B cell (primary cell): ENCODE measurements at regions not wholly inside any gene's neighbourhood (a gene's known extent, or its start where the extent isn't known, plus 50 kb on each side); places are given as distances from the start of the nearest gene placed in this dataset.

Experiments used
- ATAC-seq: fragments of 200-7000 bp; cut with Tn5 transposase; one replicate; pipeline ENCODE4 v1.10.0; 2021; ENCODE audit warnings: low read depth, mild to moderate bottlenecking, moderate number of reproducible peaks, moderate library complexity
- CTCF ChIA-PET: fragments of 350-600 bp; sonication (Branson Sonifier 250); formaldehyde crosslinking; loops from one replicate; lab custom pipeline; 2021; ENCODE audit warnings: antibody characterized with exemption, inconsistent platforms; lab: Charles Lee
- POLR2A ChIA-PET: fragments of 350-600 bp; sonication (Branson Sonifier 250); formaldehyde crosslinking; loops from one replicate; lab custom pipeline; 2021; ENCODE audit warnings: antibody characterized with exemption; lab: Charles Lee
- DNase-seq: peaks from one replicate; pipeline ENCODE4 v3.0.0; 2013
- H2AFZ ChIP-seq: 2 replicates; pipeline ENCODE4 v1.6.1; 2012; ENCODE audit warnings: mild to moderate bottlenecking, low read depth, low read length; ENCODE audit not compliant: insufficient read depth, poor library complexity, severe bottlenecking
- H3K27ac ChIP-seq, 2 donors: 1 replicate in 1 of 2; 2 replicates in 1 of 2; pipeline ENCODE4 v1.5.1; 2012 to 2013; ENCODE audit warnings: low read length in 2 of 2, mild to moderate bottlenecking in 2 of 2, moderate library complexity in 1 of 2
- H3K27me3 ChIP-seq, 4 experiments: fragments of 200-600 bp in 1 of 4; sonication (generic) in 1 of 4; replicated peaks in 1 of 4; 1 replicate in 2 of 4; 2 replicates in 2 of 4; pipeline versions ENCODE4 v1.6.1 to v1.7.0; 2013 to 2016; ENCODE audit warnings: low read length in 3 of 4, mild to moderate bottlenecking in 2 of 4, mixed read lengths in 1 of 4, moderate library complexity in 1 of 4; ENCODE audit not compliant: insufficient read depth in 4 of 4, control insufficient read depth in 3 of 4; ENCODE audit errors: control extremely low read depth in 1 of 4
- H3K36me3 ChIP-seq, 2 experiments: replicated peaks in 1 of 2; 1 replicate in 1 of 2; 2 replicates in 1 of 2; pipeline versions ENCODE4 v1.6.1 to v1.7.1; 2013; ENCODE audit warnings: low read length in 1 of 2; ENCODE audit not compliant: insufficient read depth in 2 of 2, control insufficient read depth in 1 of 2; ENCODE audit errors: control extremely low read depth in 1 of 2, extremely low read depth in 1 of 2
- H3K4me1 ChIP-seq, 2 donors: fragments of 200-600 bp in 1 of 2; sonication (generic) in 1 of 2; 1 replicate in 1 of 2; 2 replicates in 1 of 2; pipeline versions ENCODE4 v1.5.1 to v1.6.1; 2013 to 2017; ENCODE audit warnings: low read length in 2 of 2; ENCODE audit not compliant: control insufficient read depth in 2 of 2, insufficient read depth in 2 of 2
- H3K4me2 ChIP-seq: replicated peaks from 2 replicates; pipeline ENCODE3; 2012; ENCODE audit warnings: mild to moderate bottlenecking, low read depth, low read length; ENCODE audit not compliant: poor library complexity, severe bottlenecking
- H3K4me3 ChIP-seq, 5 experiments: fragments of 200-600 bp in 1 of 5; sonication (generic) in 1 of 5; 1 replicate in 3 of 5; 2 replicates in 2 of 5; pipeline versions ENCODE4 v1.5.1 to v1.7.0; 2011 to 2016; ENCODE audit warnings: low read length in 4 of 5, mild to moderate bottlenecking in 4 of 5, low read depth in 2 of 5, control low read depth in 1 of 5, moderate library complexity in 1 of 5; ENCODE audit not compliant: insufficient read depth in 1 of 5; ENCODE audit errors: control extremely low read depth in 1 of 5, extremely low read depth in 1 of 5
- H3K79me2 ChIP-seq: fragments of 200-600 bp; sonication (generic); one replicate; pipeline ENCODE4 v1.6.0; 2016; ENCODE audit warnings: low read length; ENCODE audit not compliant: control insufficient read depth, insufficient read depth
- H3K9ac ChIP-seq: fragments of 200-600 bp; sonication (generic); 2 replicates; pipeline ENCODE4 v1.6.1; 2017; ENCODE audit warnings: mild to moderate bottlenecking, low read length, moderate library complexity
- H3K9me3 ChIP-seq, 3 donors: one replicate each; pipeline versions ENCODE4 v1.6.1 to v1.7.1; 2013; ENCODE audit warnings: low read length in 2 of 3; ENCODE audit not compliant: control insufficient read depth in 2 of 3, insufficient read depth in 1 of 3; ENCODE audit errors: control extremely low read depth in 1 of 3
- H4K20me1 ChIP-seq: 2 replicates; pipeline ENCODE4 v1.6.0; 2012; ENCODE audit warnings: mild to moderate bottlenecking, low read length; ENCODE audit not compliant: insufficient read depth, control insufficient read depth, poor library complexity, severe bottlenecking
- H3K27ac Mint-ChIP-seq: one replicate; pipeline ENCODE4 v1.8.0; 2021; ENCODE audit warnings: mixed read lengths
- H3K27me3 Mint-ChIP-seq: one replicate; pipeline ENCODE4 v1.8.0; 2021; ENCODE audit warnings: mixed read lengths
- H3K4me1 Mint-ChIP-seq: one replicate; pipeline ENCODE4 v1.8.0; 2021; ENCODE audit warnings: mixed read lengths
- H3K4me3 Mint-ChIP-seq: one replicate; pipeline ENCODE4 v1.8.0; 2021; ENCODE audit warnings: mixed read lengths
- H3K9me3 Mint-ChIP-seq: one replicate; pipeline ENCODE4 v1.8.0; 2022; ENCODE audit warnings: mixed read lengths; ENCODE audit not compliant: insufficient read depth
- EZH2 ChIP-seq: IDR thresholded peaks from 2 replicates; pipeline ENCODE4 v1.6.1; 2012; ENCODE audit warnings: borderline replicate concordance, low read depth, mild to moderate bottlenecking, moderate library complexity, low read length; ENCODE audit not compliant: insufficient read depth, poor library complexity, severe bottlenecking
- WGBS: methylation state at CpG from one replicate; pipeline ENCODE4 v1.1.5; 2013; ENCODE audit warnings: missing lambda C conversion rate; ENCODE audit not compliant: insufficient coverage; 5-methylcytosine and 5-hydroxymethylcytosine counted together
- intact Hi-C: fragments of 100-400 bp; cut with micrococcal nuclease; formaldehyde crosslinking; loops from one replicate; pipeline ENCODE4 v1.10.0; 2022
- TF ChIP-seq, protein P1 (sequence below): fragments of 200-600 bp; IDR thresholded peaks from one replicate; pipeline ENCODE4 v1.8.0; 2022; ENCODE audit warnings: antibody characterized with exemption, mild to moderate bottlenecking

GRCh38 chr2:77938462-77938861 lies 416.3 kb upstream of the LRRTM4 start:
- intact Hi-C loops: no loop called here
- Histone ChIP-seq H2AFZ (no peak overlapping the region), H3K4me2 (no peak overlapping the region), H3K27me3 (no peaks in the 10 kb centered on the region), H3K9ac (no peak overlapping the region), H3K36me3 (no peaks in the 10 kb centered on the region), H3K4me3 (no peak overlapping the region), H3K4me1 (no peaks in the 10 kb centered on the region), H4K20me1 (no peaks in the 10 kb centered on the region), H3K79me2 (no peaks in the 10 kb centered on the region), H3K27ac (no peak overlapping the region), H3K9me3 (no peaks in the 10 kb centered on the region)
- ChIA-PET POLR2A (no interaction called here), CTCF (no interaction called here)
- TF ChIP-seq, protein P1, sequence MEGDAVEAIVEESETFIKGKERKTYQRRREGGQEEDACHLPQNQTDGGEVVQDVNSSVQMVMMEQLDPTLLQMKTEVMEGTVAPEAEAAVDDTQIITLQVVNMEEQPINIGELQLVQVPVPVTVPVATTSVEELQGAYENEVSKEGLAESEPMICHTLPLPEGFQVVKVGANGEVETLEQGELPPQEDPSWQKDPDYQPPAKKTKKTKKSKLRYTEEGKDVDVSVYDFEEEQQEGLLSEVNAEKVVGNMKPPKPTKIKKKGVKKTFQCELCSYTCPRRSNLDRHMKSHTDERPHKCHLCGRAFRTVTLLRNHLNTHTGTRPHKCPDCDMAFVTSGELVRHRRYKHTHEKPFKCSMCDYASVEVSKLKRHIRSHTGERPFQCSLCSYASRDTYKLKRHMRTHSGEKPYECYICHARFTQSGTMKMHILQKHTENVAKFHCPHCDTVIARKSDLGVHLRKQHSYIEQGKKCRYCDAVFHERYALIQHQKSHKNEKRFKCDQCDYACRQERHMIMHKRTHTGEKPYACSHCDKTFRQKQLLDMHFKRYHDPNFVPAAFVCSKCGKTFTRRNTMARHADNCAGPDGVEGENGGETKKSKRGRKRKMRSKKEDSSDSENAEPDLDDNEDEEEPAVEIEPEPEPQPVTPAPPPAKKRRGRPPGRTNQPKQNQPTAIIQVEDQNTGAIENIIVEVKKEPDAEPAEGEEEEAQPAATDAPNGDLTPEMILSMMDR: no peak
- no peak for TF ChIP-seq EZH2
- H3K4me1 Mint-ChIP-seq: no peaks in the 10 kb centered on the region
- H3K9me3 Mint-ChIP-seq: peaks cover 8% of the 10 kb centered on the region
- DNase-seq: no peak
- no CpG with 5 or more reads among the region's 1 CpG for WGBS
- H3K27ac Mint-ChIP-seq: no peak overlapping the region
- no peak for ATAC-seq
- H3K4me3 Mint-ChIP-seq: no peak overlapping the region
- H3K27me3 Mint-ChIP-seq: no peaks in the 10 kb centered on the region

- H4K20me1 ChIP-seq: no peaks in the 10 kb centered on the region
- ATAC-seq: no peak
- WGBS: no CpG with 5 or more reads among the region's 1 CpG
- H3K4me3 ChIP-seq: no peak overlapping the region
- H2AFZ ChIP-seq: no peak overlapping the region
- Mint-ChIP-seq H3K27me3 (no peaks in the 10 kb centered on the region), H3K4me3 (no peak overlapping the region), H3K4me1 (no peaks in the 10 kb centered on the region), H3K27ac (no peak overlapping the region), H3K9me3 (peaks cover 4% of the 10 kb centered on the region)
- intact Hi-C loops: no loop called here
- no peaks in the 10 kb centered on the region for H3K4me1 ChIP-seq
- H3K79me2 ChIP-seq: no peaks in the 10 kb centered on the region
- CTCF ChIA-PET: no interaction called here
- no peak for TF ChIP-seq EZH2
- TF ChIP-seq, protein P1: no peak
- no peaks in the 10 kb centered on the region for H3K36me3 ChIP-seq
- no peak for DNase-seq
- POLR2A ChIA-PET: no interaction called here
- no peak overlapping the region for H3K27ac ChIP-seq
- no peak overlapping the region for H3K4me2 ChIP-seq
- H3K9me3 ChIP-seq: no peaks in the 10 kb centered on the region
- no peaks in the 10 kb centered on the region for H3K27me3 ChIP-seq
- H3K9ac ChIP-seq: no peak overlapping the region
Measured at GRCh38 chr2:77939370-77939769, 417.2 kb upstream of the LRRTM4 start.
